ENCODE measurements at regions not wholly inside any gene's neighbourhood (a gene's known extent, or its start where the extent isn't known, plus 50 kb on each side); places are given as distances from the start of the nearest gene placed in this dataset.

- POLR2A ChIA-PET: no interaction called here
- no peak overlapping the region for H3K27ac Mint-ChIP-seq
Measured at GRCh38 chr6:85396159-85396808, 53.6 kb upstream of the NT5E start.

DNA sequence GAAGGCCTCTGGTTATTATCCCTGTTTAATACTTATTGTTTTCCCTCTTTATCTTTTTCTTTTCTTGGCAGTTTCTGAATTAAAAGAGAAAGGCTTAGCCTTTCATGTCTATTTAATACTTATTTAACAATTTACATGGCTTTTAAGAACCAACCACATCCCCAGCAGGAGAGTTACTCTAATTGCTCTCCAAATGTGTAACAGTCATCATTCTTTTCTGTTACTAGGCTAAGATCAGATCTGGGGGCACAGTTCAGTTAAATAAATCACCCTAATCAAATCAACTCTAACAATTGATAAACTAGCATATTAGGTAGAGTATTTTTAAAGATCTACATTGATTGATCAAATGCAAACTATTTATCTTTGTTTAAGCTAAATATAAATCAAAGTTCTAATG lies 54.1 kb upstream of the NT5E start:
- no peak for DNase-seq
- ATAC-seq: no peak
- Mint-ChIP-seq H3K36me3 (ENCODE audit: low read depth) (no peaks in the 10 kb centered on the region), H3K4me3 (no peak overlapping the region), H3K27me3 (peaks cover 1% of the 10 kb centered on the region), H3K9me3 (no peaks in the 10 kb centered on the region), H3K4me1 (ENCODE audit: low read depth) (peaks cover 10% of the 10 kb centered on the region), H3K27ac (no peak overlapping the region)
- CTCF ChIA-PET: interaction anchor here (1.2 to 1.6 kb wide), 2 partner anchors 41 to 87 kb away, joined by 5 to 7 read pairs; no protein-coding TSS in a partner anchor
- POLR2A ChIA-PET: no interaction called here
- intact Hi-C loops (cut with micrococcal nuclease): no loop called here
- TF ChIP-seq CTCF (IDR thresholded peaks at IDR 0.05): no peak

More at GRCh38 chr6:85396159-85396808, 53.6 kb upstream of the NT5E start:
- Mint-ChIP-seq H3K4me3 (no peak overlapping the region), H3K27me3 (no peaks in the 10 kb centered on the region), H3K4me1 (ENCODE audit: low read depth) (peaks cover 9% of the 10 kb centered on the region), H3K36me3 (ENCODE audit: low read depth) (no peaks in the 10 kb centered on the region), H3K9me3 (no peaks in the 10 kb centered on the region)
- no peak for TF ChIP-seq CTCF (IDR thresholded peaks at IDR 0.05)
- CTCF ChIA-PET: interaction anchor here (1.2 to 1.4 kb wide), 3 partner anchors 41 to 86 kb away, joined by 3 to 7 read pairs (median 6); no protein-coding TSS in a partner anchor
- intact Hi-C loops (cut with micrococcal nuclease): no loop called here
- no peak for DNase-seq
- ATAC-seq: no peak

DNA sequence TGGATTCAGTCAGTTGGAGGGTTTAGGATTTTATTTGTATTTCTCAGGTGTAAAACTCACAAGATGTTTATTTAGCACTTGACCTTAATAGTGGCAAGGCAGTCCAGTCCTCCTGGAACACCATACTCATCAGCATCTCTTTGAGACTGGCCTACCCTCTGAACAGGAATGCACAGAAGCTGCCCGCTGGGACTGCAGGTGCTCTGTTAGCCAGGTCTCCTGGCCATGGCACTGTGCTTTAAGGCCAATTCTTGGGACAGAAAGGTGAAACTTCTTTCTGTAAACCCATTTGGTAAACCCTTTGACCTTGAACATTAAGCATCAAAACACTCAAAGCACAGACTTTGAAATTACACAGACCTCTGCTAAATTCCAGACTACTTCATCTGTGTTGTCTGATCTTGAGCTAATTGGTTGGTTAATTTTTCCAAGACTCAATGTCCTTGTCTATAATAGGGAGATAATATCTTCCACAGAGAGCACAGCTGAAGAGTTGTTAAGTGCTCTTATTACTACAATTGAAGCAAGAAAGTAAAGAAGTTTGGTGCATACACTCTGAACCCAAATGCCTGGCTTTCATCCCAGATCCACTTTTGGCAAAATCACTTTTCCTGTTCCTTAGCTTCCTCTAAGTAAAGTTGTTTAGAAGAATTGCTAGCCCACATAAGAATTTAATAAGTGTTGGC lies 54.9 kb upstream of the NT5E start:
- intact Hi-C loops (cut with micrococcal nuclease): no loop called here
- no peak for ATAC-seq
- Mint-ChIP-seq H3K36me3 (ENCODE audit: low read depth) (no peaks in the 10 kb centered on the region), H3K27ac (no peak overlapping the region), H3K9me3 (no peaks in the 10 kb centered on the region), H3K4me1 (ENCODE audit: low read depth) (peaks cover 8% of the 10 kb centered on the region), H3K4me3 (no peak overlapping the region), H3K27me3 (peaks cover 1% of the 10 kb centered on the region)
- ChIA-PET CTCF (interaction anchor here (1.2 to 1.6 kb wide), 2 partner anchors 40 to 88 kb away, joined by 5 to 7 read pairs; no protein-coding TSS in a partner anchor), POLR2A (no interaction called here)
- DNase-seq: no peak
- TF ChIP-seq CTCF (IDR thresholded peaks at IDR 0.05): no peak

DNA sequence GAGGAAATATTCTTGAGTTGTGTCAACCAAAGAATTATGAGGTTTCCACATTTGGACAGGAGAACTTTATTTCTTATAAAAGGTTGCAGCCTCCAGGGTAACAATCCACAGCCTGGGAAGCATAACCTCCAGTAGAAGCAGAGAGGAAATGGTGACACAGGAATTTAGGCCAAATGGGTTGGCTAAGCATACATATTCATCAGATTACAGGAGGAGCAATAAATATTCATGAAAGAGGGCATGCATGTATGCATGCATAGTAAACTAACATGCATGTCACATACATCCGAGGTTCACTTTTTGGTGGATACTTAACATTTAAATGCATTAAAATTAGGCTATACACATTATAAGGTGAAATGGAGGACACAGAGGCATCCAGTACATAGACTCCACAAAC lies 55.7 kb upstream of the NT5E start:
- POLR2A ChIA-PET: no interaction called here

More for the DNA sequence above, 55.7 kb upstream of the NT5E start:
- intact Hi-C loops (cut with micrococcal nuclease): no loop called here
- CTCF ChIA-PET: interaction anchor here (1.6 kb wide), 1 partner anchor 39 kb away, joined by 5 read pairs; no protein-coding TSS in a partner anchor
- Mint-ChIP-seq H3K36me3 (ENCODE audit: low read depth) (no peaks in the 10 kb centered on the region), H3K27ac (no peak overlapping the region), H3K4me3 (no peak overlapping the region), H3K9me3 (no peaks in the 10 kb centered on the region), H3K4me1 (ENCODE audit: low read depth) (peaks cover 13% of the 10 kb centered on the region), H3K27me3 (peaks cover 1% of the 10 kb centered on the region)
- no peak for TF ChIP-seq CTCF (IDR thresholded peaks at IDR 0.05)
- DNase-seq: no peak
- no peak for ATAC-seq
